Stimulated activated CD8-positive, alpha-beta memory T cell treated with anti-CD3 and anti-CD28 coated beads, Interleukin-12 subunit alpha, Interleukin-12 subunit beta, amount 100 ng/mL, for 4 hours (primary cell): ENCODE measurements at regions not wholly inside any gene's neighbourhood (a gene's known extent, or its start where the extent isn't known, plus 50 kb on each side); places are given as distances from the start of the nearest gene placed in this dataset.

Experiments
- DNase-seq: peaks from one replicate; pipeline ENCODE4 v3.0.0-alpha.2; 2020; ENCODE audit warnings: low read depth

- DNase-seq, result no peak
Measured at GRCh38 chr20:60064554-60065196, 106.5 kb downstream of the CDH26 start.

GRCh38 chr20:60065741-60066437, 107.7 kb downstream of the CDH26 start:
- no peak for DNase-seq

DNA sequence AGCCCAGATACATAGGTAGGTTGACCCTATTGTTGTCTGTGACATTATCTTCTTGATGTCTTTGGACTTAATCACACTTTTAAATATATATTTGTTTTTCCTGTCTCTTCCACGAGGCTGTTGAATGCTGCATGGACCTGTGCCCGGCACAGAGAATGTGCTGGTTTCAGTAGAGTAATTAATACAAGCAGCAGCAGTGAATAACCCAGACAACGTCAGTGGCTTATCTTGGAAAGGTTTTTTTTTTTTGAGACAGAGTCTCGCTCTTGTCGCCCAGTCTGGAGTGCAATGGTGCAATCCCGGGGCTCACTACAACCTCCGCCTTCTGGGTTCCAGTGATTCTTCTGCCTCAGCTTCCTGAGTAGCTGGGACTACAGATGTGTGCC, 108.2 kb downstream of the CDH26 start:
- no peak for DNase-seq

DNA sequence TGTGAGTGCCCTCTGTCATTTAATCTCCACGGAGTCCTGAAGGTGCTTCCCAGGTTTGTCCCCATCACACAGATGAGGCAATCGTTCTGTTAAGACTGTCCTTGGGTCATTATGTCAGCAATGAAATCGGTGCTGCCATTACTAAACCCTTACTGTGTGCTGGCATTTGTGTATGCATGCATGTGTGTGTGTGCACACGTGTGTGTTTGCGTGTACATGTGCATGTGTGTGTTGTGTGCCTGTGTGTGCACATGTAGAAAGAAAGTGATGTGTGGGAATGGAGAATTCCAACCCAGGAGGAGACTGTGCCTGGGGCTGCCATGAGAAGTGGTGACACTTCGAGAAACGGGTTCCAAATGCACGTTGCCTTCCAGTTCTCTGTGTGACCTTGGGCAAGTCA, 110.3 kb downstream of the CDH26 start:
- no peak for DNase-seq

- no peak for DNase-seq
Measured at GRCh38 chr20:60069656-60070055, 111.4 kb downstream of the CDH26 start.

DNA sequence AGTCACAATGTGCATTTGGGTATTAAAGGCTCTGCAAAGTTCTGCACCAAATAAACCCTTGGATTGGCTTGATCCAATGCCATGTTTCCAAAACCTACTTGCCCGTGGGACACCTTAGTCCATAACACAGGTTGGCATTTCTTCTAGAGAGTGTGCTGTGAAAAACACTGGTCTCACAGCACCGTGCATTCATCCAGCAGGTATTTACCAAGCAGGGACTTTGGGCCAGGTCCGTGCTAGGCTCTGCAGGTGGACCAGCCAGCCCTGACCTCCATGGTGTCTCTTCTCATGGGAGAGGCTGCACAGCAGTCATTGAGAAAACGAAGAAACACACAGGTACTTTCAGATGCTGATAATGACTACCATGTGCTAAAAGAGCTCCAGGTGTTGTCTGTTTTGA, 112.6 kb downstream of the CDH26 start:
- DNase-seq, result no peak

DNA sequence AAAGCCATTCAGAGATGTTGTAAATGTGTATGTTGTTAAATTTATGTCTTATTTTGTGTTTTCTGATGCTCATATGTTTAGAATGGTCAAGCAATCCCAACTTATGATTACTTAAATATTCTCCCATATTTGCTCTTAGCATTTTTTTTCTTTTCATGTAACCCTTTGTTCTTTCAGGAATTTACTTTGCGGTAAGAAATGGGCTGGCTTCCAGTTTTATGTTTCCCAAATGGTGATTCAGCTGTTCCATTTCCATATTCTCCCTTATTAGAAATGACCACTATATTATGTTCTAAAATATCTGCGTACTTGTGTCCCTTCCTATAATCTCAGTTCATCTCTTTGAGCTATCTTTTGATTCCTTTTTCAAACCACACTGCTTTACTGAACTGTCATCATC, 113.7 kb downstream of the CDH26 start:
- no peak for DNase-seq

GRCh38 chr20:60073086-60073485, 114.9 kb downstream of the CDH26 start:
- DNase-seq, result no peak

DNA sequence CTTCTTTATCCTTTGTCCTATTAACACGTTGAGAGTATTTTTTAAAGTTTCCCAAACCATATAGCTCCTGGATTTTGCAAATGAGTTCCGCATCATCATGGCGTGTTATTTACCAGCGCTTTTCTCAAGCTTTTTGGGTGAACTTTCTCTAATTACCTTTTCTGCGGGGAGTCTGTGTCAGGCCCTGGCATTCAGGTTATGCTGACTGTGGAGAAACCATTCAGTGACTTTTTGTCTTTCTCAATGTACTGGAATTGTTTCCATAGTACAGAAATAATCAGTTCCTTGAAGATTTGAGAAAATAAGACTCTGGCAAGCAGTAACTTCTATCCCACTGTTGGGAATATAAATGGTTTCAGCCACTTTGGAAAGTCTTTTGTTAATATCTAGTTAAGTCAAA, 115.3 kb downstream of the CDH26 start:
- DNase-seq, result no peak

- DNase-seq, result no peak
Measured at GRCh38 chr20:60074276-60074675, 116.1 kb downstream of the CDH26 start.

DNA sequence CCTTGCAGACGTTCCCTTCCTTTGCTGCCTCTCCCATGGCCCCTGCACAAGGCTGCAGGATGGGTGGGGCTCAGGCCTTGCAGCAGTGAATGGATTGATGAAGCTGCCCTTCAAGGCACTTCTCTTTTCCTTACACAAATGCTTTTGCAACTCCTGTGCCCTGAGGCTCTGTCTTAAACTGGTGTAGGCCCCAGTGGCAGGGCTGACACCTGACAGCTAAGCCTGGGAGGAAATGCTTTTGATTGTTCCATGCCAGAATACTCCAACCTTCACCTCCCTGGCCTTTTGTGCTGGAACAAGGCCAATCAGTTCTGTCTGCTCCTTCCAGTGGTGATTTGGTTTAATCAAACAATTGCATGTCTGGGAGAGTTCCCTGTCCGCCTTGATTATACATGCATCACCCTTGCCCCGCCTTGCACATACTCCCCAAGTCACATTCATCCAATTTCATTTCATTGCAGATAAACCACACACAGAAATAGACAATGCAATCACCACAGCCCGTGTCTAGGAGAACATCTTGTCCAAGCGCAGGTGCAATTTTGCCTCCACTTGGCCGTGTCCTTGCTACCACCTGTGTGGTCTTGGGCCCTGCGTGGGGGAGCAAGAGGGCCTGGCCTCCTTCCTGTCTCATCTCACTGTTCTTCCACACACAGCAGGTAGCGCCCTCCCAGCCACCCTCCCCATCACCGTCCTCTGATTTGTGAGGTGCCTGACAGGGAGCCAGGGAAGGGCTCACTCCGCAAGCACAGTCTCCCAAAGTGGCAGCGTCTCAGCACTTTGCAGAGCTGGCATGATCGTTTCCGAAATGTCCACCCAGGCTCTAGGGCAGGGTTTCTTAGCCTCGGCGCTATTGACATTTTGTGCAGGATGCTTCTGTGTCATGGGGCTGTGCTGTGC, 120.4 kb downstream of the CDH26 start:
- no peak for DNase-seq

GRCh38 chr20:60080401-60080800, 122.2 kb downstream of the CDH26 start:
- DNase-seq, result no peak

DNA sequence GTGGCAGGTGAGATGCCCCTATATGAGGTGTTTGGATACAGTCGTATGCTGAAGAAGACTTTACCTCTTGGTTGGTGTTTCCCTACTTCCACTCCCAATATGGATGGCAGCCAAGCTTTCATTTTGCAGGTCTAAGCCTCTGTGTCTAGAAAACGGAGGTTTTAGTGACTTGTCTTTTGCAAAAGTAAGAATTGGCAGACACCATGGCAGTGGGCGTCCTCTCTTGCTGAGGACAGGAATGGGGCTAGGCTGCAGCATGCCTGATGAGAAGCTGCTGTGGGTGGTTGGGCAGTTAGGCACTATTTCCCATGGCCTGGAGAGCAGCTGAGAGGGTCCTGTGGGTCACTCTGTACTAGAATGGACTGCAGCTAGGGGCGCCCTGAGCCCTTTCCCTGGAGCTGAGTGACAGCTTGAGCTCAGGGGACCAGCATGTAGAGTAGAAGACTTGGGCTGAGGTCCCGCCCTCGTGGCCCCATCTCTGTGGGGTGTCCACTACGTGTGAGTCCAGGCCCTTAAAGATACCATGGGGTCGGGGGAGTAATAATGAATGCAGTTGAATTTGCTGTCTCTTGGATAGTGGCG, 127.4 kb downstream of the CDH26 start:
- DNase-seq, result no peak

- no peak for DNase-seq
Measured at GRCh38 chr20:60086821-60087562, 128.8 kb downstream of the CDH26 start.

GRCh38 chr20:60087563-60088105, 129.4 kb downstream of the CDH26 start:
- DNase-seq, result no peak

- DNase-seq, result no peak
Measured at GRCh38 chr20:60088236-60088635, 130.0 kb downstream of the CDH26 start.

DNA sequence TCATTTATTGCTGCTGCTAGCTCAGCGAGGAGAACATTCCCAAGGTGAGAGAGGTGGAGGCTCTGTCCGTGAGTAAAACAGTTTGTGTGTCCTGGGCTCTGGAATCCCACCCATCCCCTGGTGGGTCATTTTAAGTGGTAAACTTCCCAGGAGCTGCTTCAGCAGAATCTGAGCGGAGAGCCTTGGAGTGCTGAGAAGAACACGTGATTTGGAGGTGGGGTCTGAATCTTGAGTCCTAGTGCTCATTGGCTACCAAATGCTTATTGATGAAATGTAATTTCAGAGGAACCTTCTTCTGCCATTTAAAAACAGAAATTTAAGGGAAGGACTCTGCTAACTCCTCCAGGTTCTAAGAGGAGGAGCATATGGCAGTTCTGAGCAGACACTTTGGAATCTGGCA, 132.4 kb downstream of the CDH26 start:
- no peak for DNase-seq

DNA sequence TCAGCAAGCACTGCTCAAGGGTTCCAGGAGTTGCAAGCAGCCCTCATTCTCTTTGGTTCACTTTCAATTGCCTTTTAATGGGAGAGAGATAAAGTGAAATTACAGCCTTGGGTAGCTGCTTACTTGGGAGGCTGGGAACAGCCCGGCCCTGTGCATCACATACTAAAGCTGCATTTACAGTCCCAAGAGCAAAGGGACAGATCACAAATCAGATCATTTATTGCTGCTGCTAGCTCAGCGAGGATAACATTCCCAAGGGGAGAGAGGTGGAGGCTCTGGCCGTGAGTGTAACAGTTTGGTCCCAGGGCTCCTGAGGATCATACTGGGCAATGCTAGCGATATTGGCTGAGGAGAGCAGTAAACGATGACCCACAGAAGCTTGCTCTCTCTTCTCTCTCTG, 133.1 kb downstream of the CDH26 start:
- DNase-seq, result no peak

- DNase-seq, result no peak
Measured at GRCh38 chr20:60091861-60092260, 133.6 kb downstream of the CDH26 start.

DNA sequence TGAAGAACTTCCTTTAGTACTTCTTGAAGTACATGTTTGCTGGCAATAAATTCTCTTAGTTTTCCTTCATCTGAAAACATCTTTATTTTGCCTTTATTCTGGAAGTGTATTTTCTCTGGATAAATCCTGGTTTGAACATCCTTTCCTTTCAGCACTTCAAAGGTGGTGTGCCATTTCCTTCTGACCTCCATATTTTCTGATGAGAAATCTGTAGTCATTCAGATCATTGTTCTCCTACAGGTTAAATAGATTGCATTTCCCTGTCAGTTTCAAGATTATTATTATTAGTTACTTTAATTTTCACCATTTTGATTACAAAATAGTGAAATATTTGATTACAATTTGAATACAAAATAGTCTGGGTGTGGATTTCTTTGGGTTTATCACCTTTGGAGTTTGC, 134.5 kb downstream of the CDH26 start:
- DNase-seq, result no peak

DNA sequence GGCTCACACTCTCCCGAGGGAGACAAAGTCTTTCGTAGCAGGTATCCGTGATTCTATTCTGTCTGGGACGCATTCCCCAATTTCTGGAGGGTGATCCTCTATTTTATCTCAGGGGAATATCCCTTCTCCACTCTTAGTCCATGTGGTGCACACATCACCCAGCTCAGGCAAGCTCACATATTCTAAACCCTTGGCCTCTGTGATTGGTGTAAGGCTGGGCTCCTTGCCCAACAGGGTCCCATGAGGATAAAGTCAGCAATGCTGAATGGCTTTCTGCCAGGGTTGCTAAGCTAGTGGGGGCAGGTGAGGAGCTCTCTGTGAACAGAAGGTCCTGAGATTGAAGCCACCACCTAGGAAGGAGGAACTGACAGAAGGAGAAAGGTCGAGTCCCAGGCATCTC, 137.2 kb downstream of the CDH26 start:
- DNase-seq, result no peak

DNA sequence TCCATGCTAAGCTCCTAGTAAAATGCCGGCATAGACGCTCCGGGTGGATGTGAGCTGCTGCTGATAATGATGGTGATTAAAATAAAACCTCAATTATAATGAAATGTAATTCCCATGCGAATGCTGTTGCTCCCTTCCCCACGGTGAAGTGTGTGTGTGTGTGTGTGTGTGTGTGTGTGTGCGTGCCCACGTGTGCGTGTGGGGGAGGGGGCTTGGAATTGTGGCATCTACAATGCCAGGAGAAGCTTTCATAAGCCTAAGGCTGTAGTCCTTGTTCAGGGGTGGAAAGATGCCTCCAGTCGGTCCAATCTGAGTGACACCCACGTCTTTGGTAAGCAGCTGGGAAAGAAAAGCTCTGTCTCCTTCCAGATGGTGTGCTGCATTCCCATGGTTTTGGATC, 137.9 kb downstream of the CDH26 start:
- DNase-seq, result no peak
